22Rv1 (cell line): ENCODE measurements at regions not wholly inside any gene's neighbourhood (a gene's known extent, or its start where the extent isn't known, plus 50 kb on each side); places are given as distances from the start of the nearest gene placed in this dataset.

Source experiments
- ZFX ChIP-seq: fragments of 450-650 bp; IDR thresholded peaks from 2 replicates; pipeline ENCODE4 v1.6.1; 2017; ENCODE audit warnings: antibody characterized with exemption, borderline replicate concordance
- TF ChIP-seq, protein P1 (sequence below): fragments of 450-650 bp; IDR thresholded peaks from 2 replicates; pipeline ENCODE4 v1.5.1; 2017; ENCODE audit warnings: mild to moderate bottlenecking

DNA sequence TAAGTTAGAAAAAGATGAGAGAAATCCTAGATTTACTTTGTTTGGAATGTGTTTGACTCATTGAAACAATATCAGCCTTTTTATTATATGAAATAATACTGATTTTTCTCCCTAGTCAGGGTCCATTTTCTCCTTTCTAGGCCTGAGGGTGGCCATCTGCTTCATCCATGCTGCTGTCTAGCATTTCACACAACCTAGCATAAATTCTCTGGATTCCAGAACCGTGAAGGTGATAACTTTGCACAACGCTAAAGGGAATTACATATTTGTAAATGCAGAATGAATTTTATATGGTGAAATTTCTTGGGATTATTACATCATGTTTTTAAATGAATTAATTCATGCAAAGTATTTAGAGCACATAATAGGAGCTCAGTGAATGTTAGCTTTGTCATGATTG, 505.1 kb downstream of the INHBA start:
- TF ChIP-seq, protein P1, sequence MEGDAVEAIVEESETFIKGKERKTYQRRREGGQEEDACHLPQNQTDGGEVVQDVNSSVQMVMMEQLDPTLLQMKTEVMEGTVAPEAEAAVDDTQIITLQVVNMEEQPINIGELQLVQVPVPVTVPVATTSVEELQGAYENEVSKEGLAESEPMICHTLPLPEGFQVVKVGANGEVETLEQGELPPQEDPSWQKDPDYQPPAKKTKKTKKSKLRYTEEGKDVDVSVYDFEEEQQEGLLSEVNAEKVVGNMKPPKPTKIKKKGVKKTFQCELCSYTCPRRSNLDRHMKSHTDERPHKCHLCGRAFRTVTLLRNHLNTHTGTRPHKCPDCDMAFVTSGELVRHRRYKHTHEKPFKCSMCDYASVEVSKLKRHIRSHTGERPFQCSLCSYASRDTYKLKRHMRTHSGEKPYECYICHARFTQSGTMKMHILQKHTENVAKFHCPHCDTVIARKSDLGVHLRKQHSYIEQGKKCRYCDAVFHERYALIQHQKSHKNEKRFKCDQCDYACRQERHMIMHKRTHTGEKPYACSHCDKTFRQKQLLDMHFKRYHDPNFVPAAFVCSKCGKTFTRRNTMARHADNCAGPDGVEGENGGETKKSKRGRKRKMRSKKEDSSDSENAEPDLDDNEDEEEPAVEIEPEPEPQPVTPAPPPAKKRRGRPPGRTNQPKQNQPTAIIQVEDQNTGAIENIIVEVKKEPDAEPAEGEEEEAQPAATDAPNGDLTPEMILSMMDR = no peak
- no peak for TF ChIP-seq ZFX
